ENCODE measurements at regions not wholly inside any gene's neighbourhood (a gene's known extent, or its start where the extent isn't known, plus 50 kb on each side); places are given as distances from the start of the nearest gene placed in this dataset.

- CTCF ChIA-PET = no interaction called here
- Histone ChIP-seq H3K27ac (ENCODE audit: low read depth, low read length) (no peak overlapping the region), H3K27me3 (ENCODE audit: control insufficient read depth, insufficient read depth, low read length) (no peaks in the 10 kb centered on the region), H3K9me3 (ENCODE audit: control insufficient read depth, insufficient read depth, low read length) (no peaks in the 10 kb centered on the region), H3K4me3 (ENCODE audit: low read depth, low read length) (no peak overlapping the region)
- no peak for TF ChIP-seq CTCF (IDR thresholded peaks at IDR 0.05; ENCODE audit: low read depth, low read length)
- POLR2A ChIA-PET = no interaction called here
- no peak for DNase-seq (ENCODE audit: low read depth, low spot score)
Measured at GRCh38 chr7:24419077-24419476, 135.1 kb downstream of the NPY start.

GRCh38 chr7:24419511-24419910, 135.5 kb downstream of the NPY start:
- TF ChIP-seq CTCF (IDR thresholded peaks at IDR 0.05; ENCODE audit: low read depth, low read length) = no peak
- POLR2A ChIA-PET = no interaction called here
- DNase-seq (ENCODE audit: low read depth, low spot score) = no peak
- Histone ChIP-seq H3K27me3 (ENCODE audit: control insufficient read depth, insufficient read depth, low read length) (no peaks in the 10 kb centered on the region), H3K9me3 (ENCODE audit: control insufficient read depth, insufficient read depth, low read length) (no peaks in the 10 kb centered on the region), H3K4me3 (ENCODE audit: low read depth, low read length) (no peak overlapping the region), H3K27ac (ENCODE audit: low read depth, low read length) (no peak overlapping the region)
- CTCF ChIA-PET = no interaction called here

- Histone ChIP-seq H3K27ac (ENCODE audit: low read depth, low read length) (no peak overlapping the region), H3K27me3 (ENCODE audit: control insufficient read depth, insufficient read depth, low read length) (peaks cover 6% of the 10 kb centered on the region), H3K9me3 (ENCODE audit: control insufficient read depth, insufficient read depth, low read length) (peaks cover 4% of the 10 kb centered on the region; the same call in 1 of the 2 replicates), H3K4me3 (ENCODE audit: low read depth, low read length) (no peak overlapping the region)
- no peak for TF ChIP-seq CTCF (IDR thresholded peaks at IDR 0.05; ENCODE audit: low read depth, low read length)
- POLR2A ChIA-PET = no interaction called here
- no peak for DNase-seq (ENCODE audit: low read depth, low spot score)
- CTCF ChIA-PET = no interaction called here
Measured at GRCh38 chr7:24422441-24423010, 138.5 kb downstream of the NPY start.

DNA sequence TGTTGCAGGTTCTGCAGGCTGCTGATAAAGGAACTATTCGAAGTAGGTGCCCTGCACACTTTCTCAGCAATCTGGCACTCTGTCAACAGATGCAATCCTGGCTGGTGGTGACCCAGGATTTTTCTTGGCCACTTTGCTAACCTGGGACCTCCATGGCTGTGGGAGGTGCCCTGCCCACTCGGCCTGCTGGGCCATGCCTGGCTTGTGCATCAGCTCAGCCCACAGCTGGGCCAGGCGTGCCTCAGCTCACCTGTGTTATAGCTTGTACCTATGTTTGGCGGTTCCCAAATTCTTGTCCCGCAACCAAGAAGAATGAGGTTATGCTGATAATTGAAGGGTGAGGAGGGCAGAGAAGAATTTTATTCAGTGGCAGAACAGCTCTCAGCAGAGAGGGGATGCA, 141.7 kb downstream of the NPY start:
- H3K27ac ChIP-seq (ENCODE audit: low read depth, low read length) = no peak overlapping the region
- TF ChIP-seq CTCF (IDR thresholded peaks at IDR 0.05; ENCODE audit: low read depth, low read length) = no peak
- H3K4me3 ChIP-seq (ENCODE audit: low read depth, low read length) = no peak overlapping the region
- H3K9me3 ChIP-seq (ENCODE audit: control insufficient read depth, insufficient read depth, low read length) = peaks cover 4% of the 10 kb centered on the region; the same call in 1 of the 2 replicates
- H3K27me3 ChIP-seq (ENCODE audit: control insufficient read depth, insufficient read depth, low read length) = peaks cover 8% of the 10 kb centered on the region
- no peak for DNase-seq (ENCODE audit: low read depth, low spot score)
- ChIA-PET CTCF (no interaction called here), POLR2A (no interaction called here)

- CTCF ChIA-PET = no interaction called here
- no peak for TF ChIP-seq CTCF (IDR thresholded peaks at IDR 0.05; ENCODE audit: low read depth, low read length)
- Histone ChIP-seq H3K27ac (ENCODE audit: low read depth, low read length) (no peak overlapping the region), H3K27me3 (ENCODE audit: control insufficient read depth, insufficient read depth, low read length) (peaks cover 8% of the 10 kb centered on the region), H3K9me3 (ENCODE audit: control insufficient read depth, insufficient read depth, low read length) (peaks cover 4% of the 10 kb centered on the region; the same call in 1 of the 2 replicates), H3K4me3 (ENCODE audit: low read depth, low read length) (no peak overlapping the region)
- POLR2A ChIA-PET = no interaction called here
- DNase-seq (ENCODE audit: low read depth, low spot score) = no peak
Measured at GRCh38 chr7:24427048-24427447, 143.1 kb downstream of the NPY start.
